Hepatic stellate cell (primary cell): ENCODE measurements at regions not wholly inside any gene's neighbourhood (a gene's known extent, or its start where the extent isn't known, plus 50 kb on each side); places are given as distances from the start of the nearest gene placed in this dataset.
A peak's percentile ranks its signal among the peaks of the same experiment; 100 is the strongest.
"Not testable (repeated sequence)": the region's sequence is repeated elsewhere in the genome, so short reads cannot be mapped to it uniquely, and the experiment has no call there.

ENCODE experiments used
- DNase-seq: peaks from one replicate; pipeline ENCODE4 v3.0.0; 2011; ENCODE audit warnings: low spot score

DNA sequence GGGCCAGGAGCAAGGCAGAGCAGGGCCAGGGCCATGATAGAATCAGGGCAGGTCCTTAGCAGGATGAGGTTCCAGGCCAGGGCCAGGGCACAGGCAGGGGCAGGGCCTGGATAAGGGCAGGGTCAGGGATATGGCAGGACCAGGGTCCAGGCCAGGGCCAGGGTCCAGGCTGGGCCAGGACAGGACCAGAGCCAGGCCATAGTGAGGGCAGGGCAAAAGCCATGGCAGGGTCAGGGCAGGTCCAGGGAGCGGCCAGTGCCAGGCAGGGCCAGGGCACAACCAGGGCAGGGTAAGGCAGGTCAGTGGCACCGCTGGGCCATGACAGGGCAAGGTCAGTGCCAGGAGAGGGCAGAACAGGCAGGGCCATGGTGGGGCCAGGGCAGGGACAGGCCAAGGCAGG is 152.2 kb downstream of the LIPI start:
- no peak for DNase-seq

DNA sequence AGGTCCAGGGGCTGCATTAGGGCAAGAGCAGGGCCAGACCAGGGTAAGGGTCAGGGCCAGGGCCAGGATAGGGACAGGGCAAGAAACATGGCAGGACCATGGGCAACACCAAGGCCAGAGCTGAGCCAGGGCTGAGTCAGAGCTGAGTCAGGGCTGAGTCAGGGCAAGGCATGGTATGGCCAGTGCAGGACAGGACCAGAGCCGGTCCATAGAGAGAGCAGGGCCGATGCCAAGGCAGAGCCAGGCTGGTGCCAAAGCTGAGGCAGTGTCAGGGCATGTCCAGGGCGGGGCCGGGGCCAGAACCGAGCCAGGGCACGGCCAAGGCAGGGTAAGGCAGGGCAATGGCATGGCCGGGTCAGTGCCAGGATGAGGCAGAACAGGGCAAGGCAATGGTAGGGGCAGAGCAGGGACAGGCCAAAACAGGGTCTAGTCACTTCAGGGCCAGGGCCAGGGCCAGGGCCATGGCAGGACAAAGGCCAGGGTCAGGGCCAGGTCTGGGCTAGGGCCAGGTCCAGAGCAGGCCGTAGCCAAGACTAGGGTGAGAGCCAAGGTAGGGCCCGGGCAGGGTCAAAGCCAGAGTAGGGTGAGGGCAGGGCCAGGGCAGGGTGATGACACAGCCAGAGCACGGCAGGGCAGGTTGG is 152.8 kb downstream of the LIPI start:
- not testable (repeated sequence) for DNase-seq

DNA sequence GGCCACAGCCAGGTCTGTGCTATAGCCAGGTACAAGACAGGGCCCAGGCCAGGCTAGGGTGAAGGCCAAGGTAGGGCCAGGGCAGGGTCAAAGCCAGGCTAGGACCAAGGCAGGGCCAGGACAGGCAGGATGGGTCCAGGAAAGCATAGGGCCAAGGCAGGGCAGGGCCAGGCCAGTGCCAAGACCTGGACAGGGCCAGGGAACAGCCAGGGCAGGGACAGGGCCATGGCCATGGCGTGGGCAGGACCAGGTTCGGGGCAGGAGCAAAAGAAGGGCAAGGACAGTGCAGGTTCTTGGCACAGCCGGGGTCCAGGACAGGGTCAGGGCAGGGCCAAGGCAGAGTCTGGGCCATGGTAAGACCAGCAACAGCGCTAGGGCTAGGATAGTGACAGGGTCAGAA is 153.4 kb downstream of the LIPI start:
- no peak for DNase-seq

- DNase-seq: no peak
Measured at GRCh38 chr21:14056771-14057191, 154.0 kb downstream of the LIPI start.

DNA sequence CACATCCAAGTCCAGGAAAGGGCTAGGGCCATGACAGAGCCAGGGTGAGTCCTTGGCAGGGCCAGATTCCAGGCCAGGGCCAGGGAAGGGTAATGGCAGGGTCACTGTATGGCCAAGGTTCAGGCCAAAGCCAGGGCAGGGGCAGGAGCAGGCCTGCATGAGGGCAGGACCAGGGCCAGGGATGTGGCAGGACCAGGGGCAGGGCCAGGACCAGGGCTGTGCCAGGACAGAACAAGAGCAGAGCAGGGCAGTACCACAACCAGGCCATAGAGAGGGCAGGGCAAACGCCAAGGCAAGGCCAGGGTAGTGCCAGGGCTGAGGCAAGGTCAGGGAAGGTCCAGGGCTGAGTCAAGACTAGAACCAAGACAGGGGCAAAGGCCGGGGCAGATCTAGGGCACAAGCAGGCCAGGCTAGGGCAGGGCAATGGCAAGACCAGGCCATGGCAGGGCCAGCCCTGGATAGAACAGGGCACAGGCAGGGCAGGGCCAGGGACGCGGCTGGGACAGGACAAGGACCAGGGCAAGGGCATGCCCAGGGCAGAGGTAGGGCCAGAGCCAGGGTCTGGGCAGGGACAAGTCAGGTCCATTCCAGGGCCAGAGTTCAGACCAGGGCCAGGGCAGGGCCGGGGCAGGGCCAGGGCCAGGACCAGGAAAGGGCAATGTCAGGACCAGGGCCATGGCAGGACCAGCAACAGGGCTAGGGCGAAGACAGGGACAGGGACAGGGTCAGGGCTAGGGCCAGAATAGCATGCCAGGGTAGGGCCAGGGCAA is 154.8 kb downstream of the LIPI start:
- DNase-seq: not testable (repeated sequence)

DNA sequence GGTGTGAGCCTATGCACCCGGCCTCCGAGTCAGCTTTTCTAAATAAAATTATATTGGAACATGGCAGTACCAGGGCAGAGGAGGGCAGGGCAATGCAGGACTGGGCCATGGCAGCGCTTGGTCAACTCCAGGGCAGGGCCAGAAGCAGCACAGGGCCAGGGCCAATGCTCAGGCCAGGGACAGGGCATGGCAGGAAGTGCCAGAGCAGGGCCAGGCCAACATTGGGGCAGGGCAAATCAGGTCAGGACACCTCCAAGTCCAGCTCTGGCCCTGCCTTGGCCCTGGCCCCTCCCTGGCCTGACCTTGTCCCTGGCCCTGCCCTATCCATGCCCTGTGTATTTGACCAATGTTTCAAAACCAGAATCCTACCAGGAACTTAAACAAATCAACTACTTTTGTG is 156.1 kb downstream of the LIPI start:
- no peak for DNase-seq

DNA sequence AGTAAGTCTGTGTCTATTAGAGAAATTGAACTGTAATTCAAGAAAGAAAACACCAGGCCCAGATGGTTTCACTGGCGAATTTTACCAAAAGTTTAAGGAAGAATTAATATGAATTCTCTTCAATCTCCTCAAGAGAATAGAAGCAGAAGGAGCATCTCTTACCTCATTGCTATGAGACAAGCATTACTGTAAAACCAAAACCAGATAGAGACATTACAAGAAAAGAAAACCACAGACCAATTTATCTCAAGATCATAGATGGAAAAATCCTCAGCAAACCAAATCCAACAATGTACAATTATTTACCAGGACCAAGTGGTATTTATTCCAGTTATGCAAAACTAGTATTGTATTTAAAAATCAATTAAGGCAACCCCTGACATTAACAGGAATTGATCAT is 160.6 kb downstream of the LIPI start:
- no peak for DNase-seq

DNA sequence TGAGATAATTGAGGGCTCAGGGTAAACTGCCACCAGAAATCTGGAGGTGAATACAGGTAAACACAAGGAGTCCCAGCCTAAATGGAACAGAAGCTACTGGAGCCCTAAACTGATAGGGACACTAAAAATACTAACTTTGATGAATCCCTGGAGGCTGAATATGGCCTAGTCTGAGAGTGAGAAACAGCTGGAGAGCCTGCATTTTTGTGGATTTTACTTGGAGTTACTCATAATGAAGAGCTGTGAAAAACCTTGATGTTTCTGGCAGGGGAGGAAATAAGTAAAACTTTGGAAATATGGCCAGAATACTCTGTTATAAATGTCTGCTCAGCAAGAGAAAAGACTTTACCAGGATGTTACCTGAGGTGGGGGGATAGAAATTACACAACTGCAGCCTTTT is 164.4 kb downstream of the LIPI start:
- DNase-seq: peak; percentile 4

DNA sequence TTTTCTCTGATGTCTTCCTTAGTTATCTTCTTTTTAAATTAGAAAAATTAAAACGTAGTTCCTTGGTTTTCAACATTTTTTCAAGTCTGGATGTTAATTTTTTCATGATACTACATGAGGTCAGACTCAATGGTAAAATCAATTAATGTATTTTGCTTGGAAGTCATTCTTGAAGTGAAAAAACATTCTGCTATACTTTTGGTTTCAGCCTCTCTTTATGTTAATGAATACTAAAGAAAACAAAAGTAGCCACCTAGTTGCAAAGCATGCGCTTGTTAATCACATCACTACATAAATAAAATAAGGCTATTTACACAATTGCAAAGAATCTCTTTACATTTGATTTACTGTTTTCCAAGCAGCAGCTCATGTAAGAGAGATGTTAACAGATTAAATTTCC is 170.4 kb downstream of the LIPI start:
- no peak for DNase-seq

GRCh38 chr21:14028619-14029018 is 182.1 kb downstream of the LIPI start:
- not testable (repeated sequence) for DNase-seq

GRCh38 chr21:14027235-14027869 is 183.4 kb downstream of the LIPI start:
- DNase-seq: peak; percentile 84

DNA sequence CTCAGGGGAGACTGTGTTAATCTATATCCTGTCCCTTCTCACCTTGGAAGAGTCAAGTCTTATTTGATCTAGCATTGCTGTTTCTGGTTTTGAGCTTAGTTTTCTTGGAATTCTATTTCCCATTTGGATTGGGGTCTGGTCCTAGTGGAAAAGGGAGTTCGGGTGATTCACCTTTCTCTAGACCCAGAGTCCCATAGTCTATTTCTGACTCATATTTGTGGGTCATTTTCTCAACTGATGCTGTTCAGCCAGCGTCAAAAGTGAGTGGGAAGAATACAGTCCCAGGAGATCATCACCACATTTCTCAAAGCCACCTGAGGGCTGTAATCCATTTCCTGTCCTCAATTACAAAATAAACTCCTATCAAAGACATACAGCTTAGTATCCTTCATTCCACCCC is 190.6 kb downstream of the LIPI start:
- not testable (repeated sequence) for DNase-seq

GRCh38 chr21:14015841-14016240 is 194.9 kb downstream of the LIPI start:
- not testable (repeated sequence) for DNase-seq

DNA sequence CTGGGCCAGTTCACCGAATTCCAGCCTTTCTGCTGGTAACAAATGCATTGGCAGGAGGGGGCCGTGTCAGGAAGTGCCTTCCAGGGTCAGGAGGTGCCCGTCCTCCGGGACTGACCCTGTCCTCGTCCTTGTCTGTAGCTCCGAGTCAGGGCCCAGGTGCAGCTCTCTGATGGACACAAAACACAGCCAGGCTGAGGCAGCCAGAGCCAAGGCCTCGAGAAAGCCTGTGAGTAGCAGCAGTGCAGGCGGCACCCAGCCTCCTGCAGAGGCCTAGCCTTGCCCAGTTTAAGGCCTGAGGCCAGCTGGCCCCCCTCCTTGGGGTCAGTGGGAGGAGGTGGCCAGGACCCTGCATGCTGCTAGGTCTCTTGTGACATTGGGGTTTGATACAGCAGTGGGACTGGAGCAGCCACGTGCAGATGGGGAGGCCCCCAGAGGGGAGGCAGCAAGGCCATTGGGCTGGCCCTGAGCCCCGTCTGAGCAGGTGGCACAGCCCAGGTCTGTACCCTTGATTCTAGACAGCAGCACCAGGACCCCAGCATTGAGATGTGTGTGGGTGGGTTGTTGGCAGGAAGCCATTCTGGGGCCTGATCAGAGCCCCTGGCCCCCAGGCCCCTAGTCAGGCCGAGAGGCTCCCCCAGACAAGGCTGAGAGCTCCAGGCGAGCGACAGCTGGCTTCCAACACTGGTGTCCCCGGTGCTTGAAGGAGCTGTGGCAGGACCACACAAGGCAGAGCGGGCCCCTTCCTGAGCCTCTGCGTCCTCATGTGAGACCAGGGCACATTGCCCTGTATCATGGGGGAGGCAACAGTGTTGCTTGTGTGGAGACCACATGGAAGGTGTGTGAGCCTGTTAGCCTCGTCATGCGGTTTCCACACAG is 196.9 kb downstream of the LIPI start:
- DNase-seq: not testable (repeated sequence)

- DNase-seq: no peak
Measured at GRCh38 chr21:14013056-14013603, 197.6 kb downstream of the LIPI start.

GRCh38 chr21:14012409-14012808 is 198.3 kb downstream of the LIPI start:
- DNase-seq: no peak

DNA sequence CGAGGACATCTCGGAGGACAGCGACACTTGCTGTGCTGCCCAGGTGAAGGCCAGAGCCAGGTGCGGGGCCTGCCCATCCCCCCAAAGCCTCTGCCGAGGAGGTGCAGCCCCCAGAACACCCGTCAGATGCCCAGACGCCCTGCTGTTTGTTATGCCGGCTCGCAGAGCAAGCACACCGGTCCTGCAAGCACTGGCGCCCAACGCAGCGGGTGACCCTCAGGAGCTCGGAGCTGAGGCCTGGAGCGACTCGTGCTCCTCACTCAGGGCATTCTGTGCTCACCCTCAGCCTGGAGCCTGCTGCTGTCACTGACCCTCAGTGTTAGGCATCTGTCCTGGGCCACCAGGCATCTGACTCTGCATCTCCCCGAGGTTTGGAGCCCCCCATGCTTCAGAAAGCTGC is 199.0 kb downstream of the LIPI start:
- DNase-seq: not testable (repeated sequence)

DNA sequence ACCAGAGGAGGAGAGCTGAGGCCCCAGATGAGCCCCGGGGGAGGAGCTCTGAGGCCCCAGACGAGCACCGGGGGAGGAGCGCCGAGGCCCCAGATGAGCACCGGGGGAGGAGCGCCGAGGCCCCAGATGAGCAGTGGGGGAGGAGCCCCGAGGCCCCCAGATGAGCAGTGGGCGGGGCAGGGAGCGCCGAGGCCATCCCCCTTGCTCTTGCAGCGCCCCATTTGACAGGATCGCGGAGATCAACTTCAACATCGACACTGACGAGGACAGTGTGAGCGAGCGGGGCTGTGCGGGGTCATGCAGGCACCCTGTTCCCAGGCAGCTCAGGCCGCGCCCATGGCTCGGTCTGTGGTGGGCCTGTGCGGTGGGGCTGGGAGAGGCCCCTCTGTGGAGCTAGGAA is 199.6 kb downstream of the LIPI start:
- not testable (repeated sequence) for DNase-seq

DNA sequence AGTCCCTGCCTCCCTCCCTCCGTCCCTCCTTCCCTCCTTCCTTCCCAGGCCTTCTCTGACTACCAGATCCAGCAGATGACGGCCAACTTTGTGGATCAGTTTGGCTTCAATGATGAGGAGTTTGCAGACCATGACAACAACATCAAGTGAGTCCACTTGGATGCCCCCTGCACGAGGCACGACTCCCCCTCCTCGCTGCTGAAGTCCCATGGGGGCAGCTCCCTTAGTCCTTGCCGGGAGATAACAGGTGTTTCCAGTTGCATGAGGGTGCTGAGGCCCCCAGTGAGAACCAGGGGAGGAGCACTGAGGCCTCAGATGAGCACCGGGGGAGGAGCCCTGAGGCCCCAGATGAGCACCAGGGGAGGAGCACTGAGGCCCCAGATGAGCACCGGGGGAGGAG is 200.0 kb downstream of the LIPI start:
- no peak for DNase-seq

DNA sequence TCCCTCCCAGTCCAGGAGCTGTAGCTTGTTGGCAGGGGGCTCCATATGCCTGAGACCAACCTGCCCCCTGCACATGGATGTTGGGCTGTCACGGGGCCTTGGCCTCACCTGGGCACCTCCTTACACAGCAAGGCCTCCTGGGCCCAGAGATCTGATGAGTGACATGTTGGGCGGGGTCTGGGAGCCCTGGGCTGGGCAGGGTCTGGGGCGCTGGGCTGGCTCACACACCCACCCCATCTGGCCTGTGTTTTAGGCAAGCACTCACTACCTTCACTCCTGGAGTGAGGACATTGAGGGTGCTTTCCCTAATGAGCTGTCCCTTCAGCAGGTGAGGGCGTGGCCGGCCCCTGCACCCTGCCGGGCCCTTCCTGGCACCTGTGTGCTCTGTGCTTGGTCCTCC is 200.8 kb downstream of the LIPI start:
- not testable (repeated sequence) for DNase-seq

- not testable (repeated sequence) for DNase-seq
Measured at GRCh38 chr21:14009238-14009981, 201.3 kb downstream of the LIPI start.
